Upper lobe of right lung (tissue), 1 donor: ENCODE measurements at regions not wholly inside any gene's neighbourhood (a gene's known extent, or its start where the extent isn't known, plus 50 kb on each side); places are given as distances from the start of the nearest gene placed in this dataset.
"Not testable (repeated sequence)": the region's sequence is repeated elsewhere in the genome, so short reads cannot be mapped to it uniquely, and the experiment has no call there.

ENCODE experiments used
- ATAC-seq: fragments of 200-7000 bp; cut with Tn5 transposase; one replicate; pipeline ENCODE4 v1.9.1; 2020; ENCODE audit warnings: mild to moderate bottlenecking, moderate library complexity
- DNase-seq: peaks from one replicate; pipeline ENCODE4 v3.0.0-alpha.2; 2020
- H3K27ac ChIP-seq: fragments of 200-600 bp; one replicate; pipeline ENCODE4 v1.8.0; 2022
- H3K27me3 ChIP-seq: fragments of 200-600 bp; one replicate; pipeline ENCODE4 v1.8.0; 2022; ENCODE audit warnings: mild to moderate bottlenecking
- H3K36me3 ChIP-seq: fragments of 200-600 bp; one replicate; pipeline ENCODE4 v1.8.0; 2022
- H3K4me1 ChIP-seq: fragments of 200-600 bp; one replicate; pipeline ENCODE4 v1.8.0; 2022
- H3K4me3 ChIP-seq: fragments of 200-600 bp; one replicate; pipeline ENCODE4 v1.8.0; 2022; ENCODE audit warnings: mild to moderate bottlenecking
- H3K9me3 ChIP-seq: fragments of 200-600 bp; one replicate; pipeline ENCODE4 v1.8.0; 2022
- intact Hi-C: fragments of 100-400 bp; cut with DNase I; formaldehyde crosslinking; loops from one replicate; pipeline ENCODE4 v1.11.0; 2022
- TF ChIP-seq, protein P1 (sequence below): fragments of 200-600 bp; IDR thresholded peaks from one replicate; pipeline ENCODE4 v1.8.0; 2022; ENCODE audit warnings: antibody characterized with exemption
- donor health status: DM: no; HTN: yes; CAD: no; lungs with severe emphysema.

- Histone ChIP-seq H3K4me1 (no peaks in the 10 kb centered on the region), H3K4me3 (no peak overlapping the region), H3K27ac (no peak overlapping the region), H3K27me3 (no peaks in the 10 kb centered on the region), H3K36me3 (no peaks in the 10 kb centered on the region), H3K9me3 (no peaks in the 10 kb centered on the region)
- DNase-seq (peak; percentile 65), ATAC-seq (peak; percentile 89)
- intact Hi-C loops, result no loop called here
- TF ChIP-seq, protein P1, sequence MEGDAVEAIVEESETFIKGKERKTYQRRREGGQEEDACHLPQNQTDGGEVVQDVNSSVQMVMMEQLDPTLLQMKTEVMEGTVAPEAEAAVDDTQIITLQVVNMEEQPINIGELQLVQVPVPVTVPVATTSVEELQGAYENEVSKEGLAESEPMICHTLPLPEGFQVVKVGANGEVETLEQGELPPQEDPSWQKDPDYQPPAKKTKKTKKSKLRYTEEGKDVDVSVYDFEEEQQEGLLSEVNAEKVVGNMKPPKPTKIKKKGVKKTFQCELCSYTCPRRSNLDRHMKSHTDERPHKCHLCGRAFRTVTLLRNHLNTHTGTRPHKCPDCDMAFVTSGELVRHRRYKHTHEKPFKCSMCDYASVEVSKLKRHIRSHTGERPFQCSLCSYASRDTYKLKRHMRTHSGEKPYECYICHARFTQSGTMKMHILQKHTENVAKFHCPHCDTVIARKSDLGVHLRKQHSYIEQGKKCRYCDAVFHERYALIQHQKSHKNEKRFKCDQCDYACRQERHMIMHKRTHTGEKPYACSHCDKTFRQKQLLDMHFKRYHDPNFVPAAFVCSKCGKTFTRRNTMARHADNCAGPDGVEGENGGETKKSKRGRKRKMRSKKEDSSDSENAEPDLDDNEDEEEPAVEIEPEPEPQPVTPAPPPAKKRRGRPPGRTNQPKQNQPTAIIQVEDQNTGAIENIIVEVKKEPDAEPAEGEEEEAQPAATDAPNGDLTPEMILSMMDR, result no peak
Observed at GRCh38 chr2:75432761-75433361, 127.9 kb downstream of the EVA1A start.

GRCh38 chr2:75431763-75432162 is 129.0 kb downstream of the EVA1A start:
- Histone ChIP-seq H3K36me3 (no peaks in the 10 kb centered on the region), H3K4me1 (no peaks in the 10 kb centered on the region), H3K27me3 (no peaks in the 10 kb centered on the region), H3K9me3 (no peaks in the 10 kb centered on the region), H3K4me3 (no peak overlapping the region), H3K27ac (no peak overlapping the region)
- intact Hi-C loops, result no loop called here
- DNase-seq (no peak), ATAC-seq (no peak)
- TF ChIP-seq, protein P1, result no peak

DNA sequence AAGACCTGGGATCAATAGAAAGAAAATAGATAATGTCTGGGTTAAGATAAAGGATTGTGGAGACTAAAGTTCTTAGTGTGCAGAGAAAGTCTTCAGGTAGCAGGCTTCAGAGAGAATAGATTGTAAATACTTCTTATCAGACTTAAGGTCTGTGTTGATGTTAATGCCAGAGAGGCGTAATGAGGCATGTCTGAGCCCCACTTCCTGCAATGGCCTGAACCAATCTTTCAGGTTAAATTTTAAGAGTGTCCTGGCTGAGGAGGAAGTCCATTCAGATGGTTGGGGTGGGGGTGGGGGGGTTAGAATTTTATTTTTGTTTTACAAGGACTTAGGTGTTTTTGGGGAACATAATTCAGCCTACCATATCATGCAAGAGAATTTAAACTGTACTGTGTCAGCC is 129.5 kb downstream of the EVA1A start:
- no peak for ATAC-seq
- no peaks in the 10 kb centered on the region for H3K27me3 ChIP-seq
- intact Hi-C loops, result no loop called here

DNA sequence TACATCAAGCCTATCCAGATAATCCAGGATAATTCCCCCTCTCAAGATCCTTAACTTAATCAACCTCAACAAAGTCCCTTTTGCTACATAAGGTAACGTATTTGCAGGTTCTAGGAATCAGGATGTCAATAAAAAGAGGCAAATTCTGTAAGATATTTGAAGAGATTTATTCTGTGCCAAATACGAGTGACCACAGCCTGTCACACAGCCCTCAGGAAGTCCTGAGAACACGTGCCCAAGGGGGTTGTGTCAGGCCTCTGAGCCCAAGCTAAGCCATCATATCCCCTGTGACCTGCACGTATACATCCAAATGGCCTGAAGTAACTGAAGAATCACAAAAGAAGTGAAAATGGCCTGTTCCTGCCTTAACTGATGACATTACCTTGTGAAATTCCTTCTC is 130.3 kb downstream of the EVA1A start:
- intact Hi-C loops, H3K27ac ChIP-seq, H3K9me3 ChIP-seq, H3K4me3 ChIP-seq, DNase-seq, ATAC-seq, H3K4me1 ChIP-seq, H3K27me3 ChIP-seq, H3K36me3 ChIP-seq: not testable (repeated sequence)

More for the DNA sequence above, 129.5 kb downstream of the EVA1A start:
- no peak for DNase-seq
- no peaks in the 10 kb centered on the region for H3K36me3 ChIP-seq
- H3K27ac ChIP-seq, result no peak overlapping the region
- H3K4me3 ChIP-seq, result no peak overlapping the region
- no peaks in the 10 kb centered on the region for H3K4me1 ChIP-seq
- no peaks in the 10 kb centered on the region for H3K9me3 ChIP-seq
- TF ChIP-seq, protein P1, result no peak

- no peaks in the 10 kb centered on the region for H3K27me3 ChIP-seq
- intact Hi-C loops, result no loop called here
- no peaks in the 10 kb centered on the region for H3K9me3 ChIP-seq
- no peak for ATAC-seq
- H3K4me3 ChIP-seq, result no peak overlapping the region
- H3K36me3 ChIP-seq, result no peaks in the 10 kb centered on the region
- TF ChIP-seq, protein P1, result no peak
- H3K27ac ChIP-seq, result no peak overlapping the region
- H3K4me1 ChIP-seq, result no peaks in the 10 kb centered on the region
- DNase-seq, result no peak
Observed at GRCh38 chr2:75428646-75429443, 131.9 kb downstream of the EVA1A start.

DNA sequence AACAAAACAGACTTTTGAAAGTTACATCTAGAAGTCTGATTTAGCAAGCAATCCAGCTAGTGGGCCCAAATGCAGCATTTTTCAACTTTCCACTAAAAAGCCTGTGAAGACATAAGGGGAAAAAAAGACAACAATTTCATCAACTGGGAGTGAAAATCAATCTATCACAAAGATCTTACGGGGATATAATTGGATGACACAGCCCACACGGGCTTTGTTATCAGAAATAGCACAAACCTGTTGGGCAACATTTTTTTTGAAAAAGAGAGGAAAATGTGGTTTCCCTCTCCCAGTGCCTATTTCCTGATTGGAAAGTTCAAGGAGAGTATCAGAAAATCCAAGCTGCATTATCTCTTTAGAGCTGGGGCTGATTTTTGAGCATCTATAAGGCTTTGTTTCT is 132.7 kb downstream of the EVA1A start:
- intact Hi-C loops, result no loop called here
- H3K27me3 ChIP-seq, result no peaks in the 10 kb centered on the region
- no peaks in the 10 kb centered on the region for H3K36me3 ChIP-seq
- TF ChIP-seq, protein P1, result no peak
- no peak for DNase-seq
- ATAC-seq, result no peak
- no peak overlapping the region for H3K27ac ChIP-seq
- H3K4me3 ChIP-seq, result no peak overlapping the region
- H3K9me3 ChIP-seq, result no peaks in the 10 kb centered on the region
- H3K4me1 ChIP-seq, result no peaks in the 10 kb centered on the region
